Astrocyte (in vitro differentiated cells and primary cell): ENCODE measurements at regions not wholly inside any gene's neighbourhood (a gene's known extent, or its start where the extent isn't known, plus 50 kb on each side); places are given as distances from the start of the nearest gene placed in this dataset.

Source experiments
- DNase-seq: peaks from one replicate; pipeline ENCODE4 v3.0.0-alpha.2; 2010; ENCODE audit warnings: low read depth
- FAIRE-seq: peaks from 2 replicates; lab custom pipeline; 2011; peaks lifted over from hg19 to GRCh38; lab: Jason Lieb, UNC
- H2AFZ ChIP-seq: 2 replicates; pipeline ENCODE4 v1.6.0; 2012; ENCODE audit warnings: low read depth, low read length, inconsistent platforms
- H3K27ac ChIP-seq: 2 replicates; pipeline ENCODE4 v1.5.1; 2011; ENCODE audit warnings: low read depth, low read length, inconsistent platforms
- H3K27me3 ChIP-seq: 2 replicates; pipeline ENCODE4 v1.6.0; 2011; ENCODE audit warnings: low read length, inconsistent platforms; ENCODE audit not compliant: insufficient read depth
- H3K36me3 ChIP-seq: 2 replicates; pipeline ENCODE4 v1.5.1; 2011; ENCODE audit warnings: low read length, inconsistent platforms; ENCODE audit not compliant: insufficient read depth
- H3K4me1 ChIP-seq: 2 replicates; pipeline ENCODE4 v1.5.1; 2011; ENCODE audit warnings: low read length, inconsistent platforms; ENCODE audit not compliant: insufficient read depth
- H3K4me2 ChIP-seq: 2 replicates; pipeline ENCODE4 v1.6.0; 2012; ENCODE audit warnings: low read length, inconsistent platforms
- H3K4me3 ChIP-seq: 2 replicates; pipeline ENCODE4 v1.5.1; 2011; ENCODE audit warnings: low read depth, mild to moderate bottlenecking, low read length, inconsistent platforms; ENCODE audit not compliant: insufficient read depth
- H3K79me2 ChIP-seq: 2 replicates; pipeline ENCODE4 v1.6.0; 2012; ENCODE audit warnings: mild to moderate bottlenecking, low read length, inconsistent platforms; ENCODE audit not compliant: insufficient read depth
- H3K9ac ChIP-seq: 2 replicates; pipeline ENCODE4 v1.6.0; 2012; ENCODE audit warnings: mild to moderate bottlenecking, low read length, inconsistent platforms
- H3K9me3 ChIP-seq: 2 replicates; pipeline ENCODE4 v1.5.1; 2012; ENCODE audit warnings: low read depth, mild to moderate bottlenecking, low read length, inconsistent platforms; ENCODE audit not compliant: insufficient read depth
- H4K20me1 ChIP-seq: 2 replicates; pipeline ENCODE4 v1.6.0; 2012; ENCODE audit warnings: low read length, inconsistent platforms; ENCODE audit not compliant: insufficient read depth
- H3K27ac Mint-ChIP-seq: one replicate; pipeline ENCODE4 v1.8.0; 2021; ENCODE audit warnings: mild to moderate bottlenecking, mixed read lengths; ENCODE audit not compliant: unreplicated experiment
- H3K27me3 Mint-ChIP-seq: one replicate; pipeline ENCODE4 v1.8.0; 2021; ENCODE audit warnings: low read depth, mixed read lengths; ENCODE audit not compliant: unreplicated experiment
- H3K36me3 Mint-ChIP-seq: one replicate; pipeline ENCODE4 v1.8.0; 2021; ENCODE audit warnings: low read depth, mixed read lengths; ENCODE audit not compliant: unreplicated experiment
- H3K4me1 Mint-ChIP-seq: one replicate; pipeline ENCODE4 v1.8.0; 2021; ENCODE audit warnings: low read depth, mixed read lengths; ENCODE audit not compliant: unreplicated experiment
- H3K4me3 Mint-ChIP-seq: one replicate; pipeline ENCODE4 v1.8.0; 2021; ENCODE audit warnings: mild to moderate bottlenecking, moderate library complexity, mixed read lengths; ENCODE audit not compliant: unreplicated experiment
- H3K9me3 Mint-ChIP-seq: one replicate; pipeline ENCODE4 v1.8.0; 2021; ENCODE audit warnings: mild to moderate bottlenecking, mixed read lengths; ENCODE audit not compliant: unreplicated experiment
- CTCF ChIP-seq: IDR thresholded peaks from 2 replicates; pipeline ENCODE4 v1.5.1; 2011; ENCODE audit warnings: low read depth, mild to moderate bottlenecking, inconsistent platforms, low read length, moderate library complexity; ENCODE audit not compliant: insufficient read depth
- EZH2 ChIP-seq: IDR thresholded peaks from 2 replicates; pipeline ENCODE4 v1.6.1; 2012; ENCODE audit warnings: mild to moderate bottlenecking, low read length, inconsistent platforms; ENCODE audit not compliant: insufficient read depth

- Histone ChIP-seq H3K4me3 (no peak overlapping the region), H3K4me1 (no peaks in the 10 kb centered on the region), H3K36me3 (no peaks in the 10 kb centered on the region), H4K20me1 (no peaks in the 10 kb centered on the region), H3K4me2 (no peak overlapping the region), H3K79me2 (no peaks in the 10 kb centered on the region), H2AFZ (no peak overlapping the region), H3K27ac (no peak overlapping the region), H3K27me3 (no peaks in the 10 kb centered on the region), H3K9me3 (no peaks in the 10 kb centered on the region), H3K9ac (no peak overlapping the region)
- Mint-ChIP-seq H3K27me3 (no peaks in the 10 kb centered on the region), H3K9me3 (peaks cover 1% of the 10 kb centered on the region), H3K4me3 (no peak overlapping the region), H3K4me1 (peaks cover 33% of the 10 kb centered on the region), H3K27ac (peak overlapping the region; percentile 86), H3K36me3 (no peaks in the 10 kb centered on the region)
- DNase-seq: no peak
- no peak for FAIRE-seq
- TF ChIP-seq EZH2: no peak
- TF ChIP-seq CTCF: no peak
Observed at GRCh38 chr5:61970218-61970617, 335.8 kb upstream of the KIF2A start.

GRCh38 chr5:61974680-61975079 lies 331.3 kb upstream of the KIF2A start:
- Histone ChIP-seq H3K4me1 (no peaks in the 10 kb centered on the region), H3K36me3 (no peaks in the 10 kb centered on the region), H2AFZ (no peak overlapping the region), H3K27ac (no peak overlapping the region), H3K9me3 (no peaks in the 10 kb centered on the region), H3K9ac (no peak overlapping the region), H3K4me2 (no peak overlapping the region), H3K4me3 (no peak overlapping the region), H4K20me1 (no peaks in the 10 kb centered on the region), H3K27me3 (no peaks in the 10 kb centered on the region), H3K79me2 (no peaks in the 10 kb centered on the region)
- TF ChIP-seq EZH2 (no peak), CTCF (no peak)
- no peak for DNase-seq
- Mint-ChIP-seq H3K9me3 (peaks cover 1% of the 10 kb centered on the region), H3K27ac (no peak overlapping the region), H3K27me3 (no peaks in the 10 kb centered on the region), H3K36me3 (no peaks in the 10 kb centered on the region), H3K4me3 (no peak overlapping the region), H3K4me1 (peaks cover 6% of the 10 kb centered on the region)
- no peak for FAIRE-seq

- no peak overlapping the region for H3K4me3 Mint-ChIP-seq
- TF ChIP-seq CTCF (no peak), EZH2 (no peak)
- no peaks in the 10 kb centered on the region for H3K36me3 Mint-ChIP-seq
- H3K9me3 Mint-ChIP-seq: peaks cover 2% of the 10 kb centered on the region
- H3K4me2 ChIP-seq: no peak overlapping the region
- H3K27me3 ChIP-seq: no peaks in the 10 kb centered on the region
- H3K79me2 ChIP-seq: no peaks in the 10 kb centered on the region
- H3K27ac Mint-ChIP-seq: no peak overlapping the region
- no peak overlapping the region for H3K4me3 ChIP-seq
- H4K20me1 ChIP-seq: no peaks in the 10 kb centered on the region
- no peak for DNase-seq
- no peaks in the 10 kb centered on the region for H3K4me1 ChIP-seq
- no peak for FAIRE-seq
- H3K4me1 Mint-ChIP-seq: no peaks in the 10 kb centered on the region
- H2AFZ ChIP-seq: no peak overlapping the region
- H3K9ac ChIP-seq: no peak overlapping the region
- H3K36me3 ChIP-seq: no peaks in the 10 kb centered on the region
- H3K27ac ChIP-seq: no peak overlapping the region
- H3K9me3 ChIP-seq: no peaks in the 10 kb centered on the region
- peaks cover 5% of the 10 kb centered on the region for H3K27me3 Mint-ChIP-seq
Observed at GRCh38 chr5:61981886-61982285, 324.1 kb upstream of the KIF2A start.
